ENCODE measurements at regions not wholly inside any gene's neighbourhood (a gene's known extent, or its start where the extent isn't known, plus 50 kb on each side); places are given as distances from the start of the nearest gene placed in this dataset.

DNA sequence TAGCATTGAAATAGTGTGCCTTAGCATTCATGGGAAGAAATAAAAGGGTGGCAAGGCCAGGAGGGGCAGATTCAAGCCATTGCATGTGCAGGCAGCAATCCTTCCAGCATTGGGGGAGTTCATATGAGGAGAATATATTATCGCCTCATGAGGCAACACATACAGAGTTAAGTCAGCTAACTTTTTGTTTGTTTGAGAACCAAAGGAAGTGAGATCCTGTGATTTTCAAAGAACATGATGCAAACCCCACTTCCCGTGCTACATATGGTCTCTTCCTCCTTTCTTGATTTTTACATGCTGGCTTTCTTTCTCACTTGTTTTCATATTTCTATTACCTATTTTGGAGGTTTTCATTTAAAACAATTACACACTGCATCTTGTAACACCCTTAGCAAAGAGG lies 579.7 kb upstream of the ARID1B start:
- TF ChIP-seq EZH2 (IDR thresholded peaks at IDR 0.05; ENCODE audit: borderline replicate concordance, insufficient read depth, low read length, poor library complexity, severe bottlenecking) (no peak), POLR2AphosphoS5 (IDR thresholded peaks at IDR 0.05) (no peak), TAF1 (IDR thresholded peaks at IDR 0.05; ENCODE audit: low read depth) (no peak), EP300 (conservative IDR thresholded peaks at IDR 0.05; ENCODE audit: poor library complexity, severe bottlenecking) (no peak), SMC3 (conservative IDR thresholded peaks at IDR 0.05; ENCODE audit: poor library complexity) (no peak)
- TF ChIP-seq, protein P1, sequence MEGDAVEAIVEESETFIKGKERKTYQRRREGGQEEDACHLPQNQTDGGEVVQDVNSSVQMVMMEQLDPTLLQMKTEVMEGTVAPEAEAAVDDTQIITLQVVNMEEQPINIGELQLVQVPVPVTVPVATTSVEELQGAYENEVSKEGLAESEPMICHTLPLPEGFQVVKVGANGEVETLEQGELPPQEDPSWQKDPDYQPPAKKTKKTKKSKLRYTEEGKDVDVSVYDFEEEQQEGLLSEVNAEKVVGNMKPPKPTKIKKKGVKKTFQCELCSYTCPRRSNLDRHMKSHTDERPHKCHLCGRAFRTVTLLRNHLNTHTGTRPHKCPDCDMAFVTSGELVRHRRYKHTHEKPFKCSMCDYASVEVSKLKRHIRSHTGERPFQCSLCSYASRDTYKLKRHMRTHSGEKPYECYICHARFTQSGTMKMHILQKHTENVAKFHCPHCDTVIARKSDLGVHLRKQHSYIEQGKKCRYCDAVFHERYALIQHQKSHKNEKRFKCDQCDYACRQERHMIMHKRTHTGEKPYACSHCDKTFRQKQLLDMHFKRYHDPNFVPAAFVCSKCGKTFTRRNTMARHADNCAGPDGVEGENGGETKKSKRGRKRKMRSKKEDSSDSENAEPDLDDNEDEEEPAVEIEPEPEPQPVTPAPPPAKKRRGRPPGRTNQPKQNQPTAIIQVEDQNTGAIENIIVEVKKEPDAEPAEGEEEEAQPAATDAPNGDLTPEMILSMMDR (IDR thresholded peaks at IDR 0.05; ENCODE audit: poor library complexity, severe bottlenecking): no peak

Data from neural cell (in vitro differentiated cells).